Muscle of back (tissue), 3 donors: ENCODE measurements at regions not wholly inside any gene's neighbourhood (a gene's known extent, or its start where the extent isn't known, plus 50 kb on each side); places are given as distances from the start of the nearest gene placed in this dataset.
A peak's percentile ranks its signal among the peaks of the same experiment; 100 is the strongest.
"Not testable (repeated sequence)": the region's sequence is repeated elsewhere in the genome, so short reads cannot be mapped to it uniquely, and the experiment has no call there.

ENCODE experiments used
- DNase-seq, 3 donors: peaks; one replicate each; pipeline versions ENCODE4 v3.0.0 to v3.0.0-alpha.2; 2013

DNA sequence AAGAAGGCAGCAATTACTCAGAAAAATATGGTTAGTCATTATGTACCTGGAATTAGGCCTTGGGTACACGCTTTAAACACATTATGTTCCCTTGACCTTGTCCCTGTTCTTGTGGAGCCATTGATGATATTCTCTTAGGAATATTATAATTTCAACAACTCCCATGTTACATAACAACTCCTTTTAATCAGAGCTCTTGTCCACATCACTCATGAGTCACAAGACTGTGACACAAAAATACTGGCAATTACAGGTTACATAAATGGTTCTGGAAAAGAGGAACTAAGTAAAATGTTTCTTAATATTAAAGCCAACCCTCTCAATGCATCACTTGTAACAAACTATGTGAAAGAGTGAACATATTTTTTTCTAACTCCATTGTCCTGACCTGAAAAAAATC, 143.8 kb upstream of the PCLO start:
- no peak for DNase-seq

DNA sequence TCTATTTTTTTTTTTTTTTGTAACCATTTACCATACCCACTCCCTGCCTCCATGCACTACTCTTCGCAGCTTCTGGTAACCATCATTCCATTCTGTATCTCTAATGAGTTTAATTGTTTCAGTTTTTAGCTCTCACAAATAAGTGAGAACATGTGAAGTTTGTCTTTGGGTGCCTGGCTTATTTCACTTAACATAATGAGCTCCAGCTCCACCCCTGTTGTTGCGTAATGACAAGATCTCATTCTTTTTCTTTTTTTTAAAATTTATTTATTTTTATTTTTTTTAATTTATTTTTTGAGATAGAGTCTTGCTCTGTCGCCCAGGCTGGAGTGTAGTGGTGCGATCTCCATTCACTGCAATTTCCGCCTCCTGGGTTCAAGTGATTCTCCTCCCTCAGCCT, 142.3 kb upstream of the PCLO start:
- DNase-seq, result no peak

DNA sequence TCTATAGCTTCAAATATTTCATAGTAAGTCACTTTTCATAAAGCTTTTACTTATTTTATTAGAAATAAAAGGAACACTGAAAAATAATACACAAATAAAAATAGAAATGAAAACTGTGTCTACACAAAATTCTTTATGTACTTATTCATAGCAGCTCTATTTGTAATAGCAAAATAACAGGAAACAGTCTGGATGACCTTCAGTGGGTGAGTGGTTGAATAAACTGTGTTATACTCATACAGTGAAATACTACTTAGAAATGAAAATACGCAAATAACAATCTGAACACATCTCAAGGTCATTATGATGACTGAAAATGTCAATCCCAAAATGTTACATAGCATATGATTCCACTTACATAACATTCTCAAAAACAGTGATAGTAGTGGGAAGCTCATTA, 138.7 kb upstream of the PCLO start:
- DNase-seq, result no peak

GRCh38 chr7:83290211-83290610, 127.5 kb upstream of the PCLO start:
- no peak for DNase-seq

DNA sequence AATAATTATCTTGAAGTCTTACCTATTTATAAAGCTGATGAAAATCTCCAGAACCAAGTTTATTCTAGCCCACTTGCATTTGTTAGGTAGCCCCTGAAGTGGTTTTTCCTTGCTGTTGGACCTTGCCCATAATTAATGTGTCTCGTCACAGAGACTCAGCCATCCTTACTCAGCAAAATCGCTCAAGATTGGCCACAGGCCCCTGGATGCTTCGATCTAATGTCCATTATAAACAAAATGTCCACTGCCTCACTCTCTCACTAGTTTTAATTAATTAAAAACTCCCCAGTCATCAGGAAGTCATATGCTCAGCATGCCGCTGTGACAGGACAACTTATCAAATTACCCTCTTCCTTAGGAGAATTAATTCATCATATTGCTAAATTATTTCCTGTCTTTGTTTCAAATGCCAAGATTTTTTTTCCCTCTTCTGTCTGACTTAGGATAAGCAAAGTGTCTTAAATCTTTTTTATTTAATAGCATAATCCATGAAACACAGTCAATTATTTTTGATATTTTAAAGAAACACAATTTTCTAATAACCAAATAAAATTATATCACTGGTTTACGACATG, 126.8 kb upstream of the PCLO start:
- no peak for DNase-seq

DNA sequence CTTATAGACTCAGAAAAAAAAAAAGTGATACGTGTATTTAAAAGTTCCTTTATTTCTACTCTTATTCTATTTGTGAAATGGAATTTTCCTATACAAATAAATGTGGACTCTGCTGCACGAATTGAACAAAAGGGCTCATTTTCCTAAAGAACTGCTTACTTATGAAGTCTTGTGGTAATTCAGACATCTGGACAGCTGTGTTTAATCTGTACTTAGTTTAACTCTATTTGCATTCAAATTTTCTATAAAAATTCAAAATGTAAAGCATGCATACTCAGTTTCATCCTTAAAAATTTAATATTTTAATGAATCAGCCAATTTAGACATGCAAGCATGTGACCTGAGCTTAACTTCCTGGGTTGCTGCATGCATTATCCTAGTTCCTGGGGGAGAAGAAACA, 118.0 kb upstream of the PCLO start:
- DNase-seq, result no peak

DNA sequence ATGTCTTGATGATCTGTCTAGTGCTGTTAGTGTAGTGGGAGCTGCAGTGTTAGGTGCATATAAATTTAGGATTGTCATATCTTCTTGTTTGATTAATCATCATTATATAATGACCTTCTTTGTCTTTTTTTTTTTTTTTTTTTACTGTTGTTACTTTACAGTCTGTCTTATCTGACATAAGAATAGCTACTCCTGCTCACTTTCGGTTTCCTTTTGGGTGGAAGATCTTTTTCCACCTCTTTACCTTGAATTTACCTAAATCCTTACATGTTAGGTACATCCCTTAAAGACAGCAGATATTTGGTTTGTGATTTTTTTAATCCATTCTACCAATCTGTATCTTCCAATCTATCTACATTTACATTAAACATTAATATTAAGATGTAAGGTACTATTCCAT, 113.6 kb upstream of the PCLO start:
- no peak for DNase-seq

- DNase-seq, result no peak
These were observed 111.0 kb upstream of the PCLO start for GRCh38 chr7:83273699-83274098.

DNA sequence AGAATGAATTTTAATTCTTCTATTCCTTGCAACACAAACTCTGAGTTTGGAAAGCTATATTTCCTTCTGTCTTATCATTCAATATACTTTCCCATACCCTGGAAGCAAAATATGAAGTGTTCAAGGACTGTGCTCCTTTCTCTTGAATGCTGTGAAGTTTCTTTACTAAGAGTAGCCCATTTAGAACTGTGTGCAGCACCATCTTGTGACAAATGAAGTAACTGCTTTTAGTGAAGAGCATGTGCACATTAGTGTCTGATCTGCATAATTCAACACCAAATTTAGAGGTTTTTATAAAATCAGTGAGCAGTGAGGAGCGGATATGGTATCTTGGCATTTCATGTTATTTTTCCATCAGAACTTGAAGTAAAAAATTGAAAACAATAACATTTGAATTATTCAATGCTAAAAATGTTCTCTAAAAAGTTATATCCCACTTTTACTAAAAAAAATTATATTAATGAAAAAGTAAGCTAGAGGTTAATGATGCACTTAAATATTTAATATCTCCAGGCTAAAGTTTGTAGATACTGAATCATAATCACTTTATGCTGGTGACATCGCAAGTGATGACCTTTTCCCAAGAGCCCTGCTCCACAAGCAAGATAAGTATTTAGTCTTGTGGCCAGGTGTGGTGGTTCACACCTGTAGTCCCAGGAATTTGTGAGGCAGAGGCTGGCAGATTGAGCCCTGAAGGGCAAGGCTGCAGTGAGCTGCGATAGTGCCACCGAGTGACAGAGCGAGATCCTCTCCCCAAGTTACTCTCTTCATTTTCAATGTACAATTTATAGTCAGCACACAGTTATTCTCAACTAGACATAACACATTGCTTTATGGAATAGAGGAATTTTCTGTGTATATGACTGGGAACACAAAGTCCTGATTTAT, 108.8 kb upstream of the PCLO start:
- DNase-seq, result peak; percentile 7 to 47 (median 22)

- peak in 1 of 3 donors; percentile 10 for DNase-seq
These were observed 107.7 kb upstream of the PCLO start for GRCh38 chr7:83270407-83270806.

GRCh38 chr7:83267141-83267631, 104.5 kb upstream of the PCLO start:
- peak; percentile 2 to 75 (median 22) for DNase-seq

DNA sequence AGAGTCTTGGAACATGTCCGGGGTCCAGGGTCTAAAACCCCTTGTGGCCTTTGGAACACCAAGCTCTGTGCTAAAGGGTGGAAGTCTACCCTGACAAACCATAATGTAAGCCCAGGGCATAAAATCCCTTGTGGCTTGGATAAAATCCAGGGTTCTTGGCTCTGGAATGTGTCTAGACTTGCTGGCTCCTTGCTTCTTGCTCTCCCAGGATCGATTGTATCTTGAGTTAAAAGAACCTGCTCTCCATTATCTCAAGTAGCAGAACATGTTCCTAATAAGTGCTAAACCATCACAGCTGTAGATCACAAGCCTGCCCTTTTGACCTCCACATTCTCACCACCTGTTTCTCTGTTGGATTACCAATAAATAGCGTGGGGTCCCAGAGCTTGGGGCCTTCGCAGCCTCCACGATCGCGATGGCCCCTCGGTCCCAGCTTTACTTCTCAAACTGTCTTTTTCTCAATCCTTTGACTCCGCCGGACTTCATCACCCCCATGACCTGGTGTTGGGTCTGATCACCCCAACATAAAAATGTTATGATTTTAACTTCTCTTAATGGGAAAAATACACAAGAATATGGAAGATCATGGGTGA, 100.9 kb upstream of the PCLO start:
- peak in 1 of 3 donors; percentile 7 for DNase-seq

- DNase-seq, result no peak
These were observed 96.4 kb upstream of the PCLO start for GRCh38 chr7:83259064-83259463.

- DNase-seq, result no peak
These were observed 85.3 kb upstream of the PCLO start for GRCh38 chr7:83248000-83248399.

- DNase-seq, result not testable (repeated sequence)
These were observed 56.5 kb upstream of the PCLO start for GRCh38 chr7:83219231-83219630.

GRCh38 chr7:83212883-83213282, 50.2 kb upstream of the PCLO start:
- no peak for DNase-seq
